ENCODE measurements at regions not wholly inside any gene's neighbourhood (a gene's known extent, or its start where the extent isn't known, plus 50 kb on each side); places are given as distances from the start of the nearest gene placed in this dataset.

DNA sequence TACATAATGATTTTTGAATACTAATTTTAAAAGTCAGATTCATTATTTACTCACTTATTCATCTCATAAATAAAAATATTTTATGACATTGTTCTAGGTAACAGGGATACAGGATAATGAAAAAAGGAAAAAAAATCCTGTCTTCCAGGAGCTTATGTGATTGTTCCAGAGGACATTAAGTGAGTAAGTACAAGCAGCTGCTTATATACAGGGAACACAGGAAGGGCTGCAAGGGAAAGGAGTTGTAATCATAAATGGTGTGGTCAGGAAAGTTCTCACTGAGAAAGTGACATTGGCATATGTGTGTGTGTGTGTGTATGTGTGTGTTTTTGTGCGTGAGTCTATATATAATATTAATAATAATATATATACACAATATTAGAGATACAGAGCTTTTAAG, 121.8 kb downstream of the HAO1 start:
- no peak for DNase-seq
- H3K27me3 ChIP-seq, result 0 out of 2 replicates have a peak, but pooled peaks cover 3% of the 10 kb centered on the region
- no peaks in the 10 kb centered on the region for H3K36me3 ChIP-seq
- H3K9me3 ChIP-seq (replicated peaks), result no peaks in the 10 kb centered on the region
- no peak overlapping the region for H3K27ac ChIP-seq
- H3K4me3 ChIP-seq, result no peak overlapping the region
- no peaks in the 10 kb centered on the region for H3K4me1 ChIP-seq

- DNase-seq, result no peak
- Histone ChIP-seq H3K4me1 (no peaks in the 10 kb centered on the region), H3K27me3 (0 out of 2 replicates have a peak, but pooled peaks cover 3% of the 10 kb centered on the region), H3K36me3 (no peaks in the 10 kb centered on the region), H3K4me3 (no peak overlapping the region), H3K27ac (no peak overlapping the region), H3K9me3 (replicated peaks) (no peaks in the 10 kb centered on the region)
Measured at GRCh38 chr20:7820897-7821296, 119.4 kb downstream of the HAO1 start.

GRCh38 chr20:7822772-7823171, 117.5 kb downstream of the HAO1 start:
- H3K27me3 ChIP-seq, result 0 out of 2 replicates have a peak, but pooled peaks cover 6% of the 10 kb centered on the region
- no peaks in the 10 kb centered on the region for H3K36me3 ChIP-seq
- H3K27ac ChIP-seq, result no peak overlapping the region
- no peak for DNase-seq
- no peak overlapping the region for H3K4me3 ChIP-seq
- no peaks in the 10 kb centered on the region for H3K4me1 ChIP-seq
- no peaks in the 10 kb centered on the region for H3K9me3 ChIP-seq (replicated peaks)

GRCh38 chr20:7828437-7828836, 111.8 kb downstream of the HAO1 start:
- DNase-seq, result no peak
- H3K4me1 ChIP-seq, result no peaks in the 10 kb centered on the region
- H3K36me3 ChIP-seq, result no peaks in the 10 kb centered on the region

GRCh38 chr20:7829031-7829430, 111.2 kb downstream of the HAO1 start:
- DNase-seq, result no peak
- Histone ChIP-seq H3K36me3 (no peaks in the 10 kb centered on the region), H3K27ac (no peak overlapping the region), H3K4me1 (no peaks in the 10 kb centered on the region), H3K27me3 (0 out of 2 replicates have a peak, but pooled peaks cover 3% of the 10 kb centered on the region), H3K9me3 (replicated peaks) (no peaks in the 10 kb centered on the region), H3K4me3 (no peak overlapping the region)

More at GRCh38 chr20:7828437-7828836, 111.8 kb downstream of the HAO1 start:
- Histone ChIP-seq H3K4me3 (no peak overlapping the region), H3K27ac (no peak overlapping the region), H3K9me3 (replicated peaks) (no peaks in the 10 kb centered on the region), H3K27me3 (0 out of 2 replicates have a peak, but pooled peaks cover 3% of the 10 kb centered on the region)

- H3K4me3 ChIP-seq, result no peak overlapping the region
- H3K27me3 ChIP-seq, result 0 out of 2 replicates have a peak, but pooled peaks cover 3% of the 10 kb centered on the region
- no peaks in the 10 kb centered on the region for H3K36me3 ChIP-seq
- H3K27ac ChIP-seq, result no peak overlapping the region
- no peaks in the 10 kb centered on the region for H3K4me1 ChIP-seq
- no peaks in the 10 kb centered on the region for H3K9me3 ChIP-seq (replicated peaks)
- DNase-seq, result no peak
Measured at GRCh38 chr20:7829776-7830175, 110.5 kb downstream of the HAO1 start.

All from SJCRH30 (cell line).